ENCODE measurements at regions not wholly inside any gene's neighbourhood (a gene's known extent, or its start where the extent isn't known, plus 50 kb on each side); places are given as distances from the start of the nearest gene placed in this dataset.

GRCh38 chr12:114919479-114919878 lies 235.5 kb upstream of the TBX3 start:
- Histone ChIP-seq H2AFZ (ENCODE audit: low read length) (no peak overlapping the region), H3F3A (ENCODE audit: low read depth) (no peaks in the 10 kb centered on the region), H3K9me3 (ENCODE audit: insufficient read depth, low read depth, low read length) (peaks cover 8% of the 10 kb centered on the region; the same call in 1 of the 2 replicates), H3K4me3 (ENCODE audit: low read length, poor library complexity, severe bottlenecking) (no peak overlapping the region), H3K4me2 (ENCODE audit: low read depth, low read length, poor library complexity, severe bottlenecking) (no peak overlapping the region), H4K20me1 (ENCODE audit: insufficient read depth, low read length, poor library complexity, severe bottlenecking) (no peaks in the 10 kb centered on the region), H3K27me3 (ENCODE audit: insufficient read depth, low read length, poor library complexity, severe bottlenecking) (no peaks in the 10 kb centered on the region), H3K79me2 (ENCODE audit: insufficient read depth, low read length) (no peaks in the 10 kb centered on the region), H3K4me1 (ENCODE audit: insufficient read depth, low read length, poor library complexity, severe bottlenecking) (no peaks in the 10 kb centered on the region), H3K36me3 (ENCODE audit: insufficient read depth, low read length) (no peaks in the 10 kb centered on the region), H3K9ac (ENCODE audit: low read depth, low read length, poor library complexity, severe bottlenecking) (no peak overlapping the region), H3K9me2 (replicated peaks; ENCODE audit: low read depth, low read length) (no peaks in the 10 kb centered on the region)
- TF ChIP-seq EZH2phosphoT487 (IDR thresholded peaks at IDR 0.05; ENCODE audit: borderline replicate concordance): no peak
- TF ChIP-seq CTCF (conservative IDR thresholded peaks at IDR 0.05; ENCODE audit: low read length): no peak

GRCh38 chr12:114918535-114919233 lies 234.7 kb upstream of the TBX3 start:
- Histone ChIP-seq H3K9ac (ENCODE audit: low read depth, low read length, poor library complexity, severe bottlenecking) (no peak overlapping the region), H3K4me1 (ENCODE audit: insufficient read depth, low read length, poor library complexity, severe bottlenecking) (no peaks in the 10 kb centered on the region), H3K4me2 (ENCODE audit: low read depth, low read length, poor library complexity, severe bottlenecking) (no peak overlapping the region), H4K20me1 (ENCODE audit: insufficient read depth, low read length, poor library complexity, severe bottlenecking) (no peaks in the 10 kb centered on the region), H3K4me3 (ENCODE audit: low read length, poor library complexity, severe bottlenecking) (no peak overlapping the region), H3K79me2 (ENCODE audit: insufficient read depth, low read length) (no peaks in the 10 kb centered on the region), H3K36me3 (ENCODE audit: insufficient read depth, low read length) (no peaks in the 10 kb centered on the region), H3K9me2 (replicated peaks; ENCODE audit: low read depth, low read length) (no peaks in the 10 kb centered on the region), H2AFZ (ENCODE audit: low read length) (no peak overlapping the region), H3F3A (ENCODE audit: low read depth) (no peaks in the 10 kb centered on the region), H3K27me3 (ENCODE audit: insufficient read depth, low read length, poor library complexity, severe bottlenecking) (no peaks in the 10 kb centered on the region), H3K9me3 (ENCODE audit: insufficient read depth, low read depth, low read length) (0 out of 2 replicates have a peak, but pooled peaks cover 4% of the 10 kb centered on the region)
- TF ChIP-seq CTCF (conservative IDR thresholded peaks at IDR 0.05; ENCODE audit: low read length) (no peak), EZH2phosphoT487 (IDR thresholded peaks at IDR 0.05; ENCODE audit: borderline replicate concordance) (no peak)

GRCh38 chr12:114917953-114918352 lies 234.0 kb upstream of the TBX3 start:
- no peaks in the 10 kb centered on the region for H3F3A ChIP-seq (ENCODE audit: low read depth)
- no peaks in the 10 kb centered on the region for H3K9me2 ChIP-seq (replicated peaks; ENCODE audit: low read depth, low read length)

More at GRCh38 chr12:114917953-114918352, 234.0 kb upstream of the TBX3 start:
- no peak overlapping the region for H3K9ac ChIP-seq (ENCODE audit: low read depth, low read length, poor library complexity, severe bottlenecking)
- no peaks in the 10 kb centered on the region for H4K20me1 ChIP-seq (ENCODE audit: insufficient read depth, low read length, poor library complexity, severe bottlenecking)
- no peaks in the 10 kb centered on the region for H3K36me3 ChIP-seq (ENCODE audit: insufficient read depth, low read length)
- H3K27me3 ChIP-seq (ENCODE audit: insufficient read depth, low read length, poor library complexity, severe bottlenecking): no peaks in the 10 kb centered on the region
- H3K4me1 ChIP-seq (ENCODE audit: insufficient read depth, low read length, poor library complexity, severe bottlenecking): no peaks in the 10 kb centered on the region
- no peak for TF ChIP-seq CTCF (conservative IDR thresholded peaks at IDR 0.05; ENCODE audit: low read length)
- no peak for TF ChIP-seq EZH2phosphoT487 (IDR thresholded peaks at IDR 0.05; ENCODE audit: borderline replicate concordance)
- H3K4me3 ChIP-seq (ENCODE audit: low read length, poor library complexity, severe bottlenecking): no peak overlapping the region
- H3K9me3 ChIP-seq (ENCODE audit: insufficient read depth, low read depth, low read length): 0 out of 2 replicates have a peak, but pooled peaks cover 4% of the 10 kb centered on the region
- H2AFZ ChIP-seq (ENCODE audit: low read length): no peak overlapping the region
- H3K4me2 ChIP-seq (ENCODE audit: low read depth, low read length, poor library complexity, severe bottlenecking): no peak overlapping the region
- H3K79me2 ChIP-seq (ENCODE audit: insufficient read depth, low read length): no peaks in the 10 kb centered on the region

All from Loucy (cell line).